ENCODE measurements at regions not wholly inside any gene's neighbourhood (a gene's known extent, or its start where the extent isn't known, plus 50 kb on each side); places are given as distances from the start of the nearest gene placed in this dataset.

DNA sequence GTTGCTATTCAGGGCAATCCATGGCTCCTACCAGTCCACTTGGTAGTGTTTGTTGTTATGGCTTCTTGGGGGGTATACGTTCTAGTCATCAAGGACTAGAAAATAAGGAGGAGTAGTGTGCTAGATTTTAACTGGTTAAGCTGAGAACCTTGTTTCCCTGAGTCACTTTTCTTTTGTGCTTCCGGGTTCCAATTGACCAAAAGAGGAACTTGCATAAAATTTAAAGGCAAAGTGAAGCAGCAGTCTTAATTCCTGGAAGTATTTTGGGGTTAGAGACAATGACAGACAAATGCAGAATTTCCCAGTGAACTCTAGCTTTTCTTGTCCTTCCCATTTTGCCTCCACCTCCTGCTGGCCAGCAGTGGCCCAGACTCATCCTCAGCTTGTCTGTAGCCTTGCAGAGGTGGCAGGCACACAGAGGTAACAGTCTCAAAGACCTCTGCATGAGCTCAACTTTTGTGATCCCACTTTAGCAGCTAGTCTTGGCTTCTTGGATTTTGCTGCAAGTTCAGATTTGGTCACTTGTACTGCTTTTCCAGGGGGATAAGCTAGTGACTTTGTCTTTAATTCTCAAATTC lies 1105.8 kb upstream of the NXPH2 start:
- Histone ChIP-seq H2AK5ac (ENCODE audit: low read length) (no peak overlapping the region), H4K5ac (ENCODE audit: low read length) (no peak overlapping the region), H3K79me2 (ENCODE audit: control insufficient read depth, insufficient read depth, low read length) (no peaks in the 10 kb centered on the region), H3K36me3 (ENCODE audit: control insufficient read depth, insufficient read depth, low read length) (no peaks in the 10 kb centered on the region), H3K27me3 (ENCODE audit: insufficient read depth, low read length, poor library complexity) (no peaks in the 10 kb centered on the region), H2BK120ac (ENCODE audit: low read depth, low read length) (no peak overlapping the region), H3K4me1 (ENCODE audit: control insufficient read depth, low read depth, low read length) (no peaks in the 10 kb centered on the region), H3K27ac (ENCODE audit: low read depth, low read length) (no peak overlapping the region), H2BK15ac (replicated peaks; ENCODE audit: low read depth) (no peak overlapping the region), H2BK5ac (ENCODE audit: low read length) (no peak overlapping the region), H3K4ac (ENCODE audit: low read depth, low read length) (peak overlapping the region; percentile 31), H3K79me1 (ENCODE audit: low read length) (no peaks in the 10 kb centered on the region), H3K4me2 (ENCODE audit: low read length) (no peak overlapping the region), H4K8ac (ENCODE audit: low read depth, low read length) (no peak overlapping the region), H3K18ac (ENCODE audit: low read length) (no peak overlapping the region), H3K23ac (ENCODE audit: low read length) (no peak overlapping the region), H3K4me3 (ENCODE audit: low read length) (no peak overlapping the region), H3K9ac (ENCODE audit: low read length) (no peak overlapping the region), H3K56ac (ENCODE audit: low read length) (no peak overlapping the region)
- peak; percentile 46 for DNase-seq
- WGBS (ENCODE audit: extremely low coverage, insufficient coverage, low lambda C conversion rate), result no CpG with 5 or more reads among the region's 2 CpGs

DNA sequence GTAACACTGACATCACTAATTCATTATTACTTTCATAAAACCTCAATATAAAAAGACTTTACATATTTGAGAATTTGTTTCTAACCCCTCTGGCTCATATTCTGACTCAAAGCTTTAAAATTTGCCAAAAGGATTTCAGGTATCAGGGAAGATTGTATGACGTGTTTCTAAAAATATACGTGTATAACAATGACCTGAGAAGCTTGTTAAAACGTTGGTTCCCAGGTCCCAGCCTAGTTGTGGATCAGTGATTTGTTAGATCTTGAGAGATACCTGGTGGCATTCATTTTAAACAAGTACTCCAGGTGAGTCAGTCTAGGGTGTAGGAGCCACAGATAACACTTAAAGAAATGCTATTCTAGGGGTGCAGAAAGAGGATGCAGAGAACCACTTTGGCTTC lies 1096.8 kb upstream of the NXPH2 start:
- Histone ChIP-seq H3K79me1 (ENCODE audit: low read length) (no peaks in the 10 kb centered on the region), H3K23ac (ENCODE audit: low read length) (no peak overlapping the region), H3K18ac (ENCODE audit: low read length) (no peak overlapping the region), H3K9ac (ENCODE audit: low read length) (no peak overlapping the region), H2BK5ac (ENCODE audit: low read length) (no peak overlapping the region), H3K36me3 (ENCODE audit: control insufficient read depth, insufficient read depth, low read length) (no peaks in the 10 kb centered on the region), H3K27ac (ENCODE audit: low read depth, low read length) (no peak overlapping the region), H2BK15ac (replicated peaks; ENCODE audit: low read depth) (no peak overlapping the region), H4K8ac (ENCODE audit: low read depth, low read length) (no peak overlapping the region), H3K56ac (ENCODE audit: low read length) (no peak overlapping the region), H4K5ac (ENCODE audit: low read length) (no peak overlapping the region), H3K4ac (ENCODE audit: low read depth, low read length) (no peak overlapping the region), H3K27me3 (ENCODE audit: insufficient read depth, low read length, poor library complexity) (no peaks in the 10 kb centered on the region), H2AK5ac (ENCODE audit: low read length) (no peak overlapping the region), H3K4me3 (ENCODE audit: low read length) (no peak overlapping the region), H3K79me2 (ENCODE audit: control insufficient read depth, insufficient read depth, low read length) (no peaks in the 10 kb centered on the region), H2BK120ac (ENCODE audit: low read depth, low read length) (no peak overlapping the region), H3K4me2 (ENCODE audit: low read length) (no peak overlapping the region), H3K4me1 (ENCODE audit: control insufficient read depth, low read depth, low read length) (no peaks in the 10 kb centered on the region)
- no peak for DNase-seq
- no CpG with 5 or more reads among the region's 3 CpGs for WGBS (ENCODE audit: extremely low coverage, insufficient coverage, low lambda C conversion rate)

DNA sequence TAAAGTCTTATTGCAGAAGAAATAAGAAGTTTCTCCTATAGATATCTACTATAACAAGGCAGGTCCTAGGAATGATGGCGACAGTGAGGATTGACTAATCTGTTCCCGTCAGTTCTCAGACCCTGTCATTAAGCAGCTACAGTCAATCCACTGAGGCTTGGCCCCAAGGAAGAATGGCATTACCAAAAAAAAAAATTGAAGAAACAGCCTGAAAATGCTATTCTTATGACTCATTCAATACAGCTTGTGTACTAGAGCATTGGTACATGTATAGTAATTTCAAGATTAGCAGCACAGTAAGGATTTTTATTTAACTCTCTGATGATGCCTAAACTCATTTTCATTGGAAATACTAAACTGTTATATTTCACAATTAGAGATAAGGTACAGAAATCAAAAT lies 1096.1 kb upstream of the NXPH2 start:
- Histone ChIP-seq H3K27me3 (ENCODE audit: insufficient read depth, low read length, poor library complexity) (no peaks in the 10 kb centered on the region), H3K4me3 (ENCODE audit: low read length) (no peak overlapping the region), H2BK120ac (ENCODE audit: low read depth, low read length) (no peak overlapping the region), H3K23ac (ENCODE audit: low read length) (no peak overlapping the region), H3K79me1 (ENCODE audit: low read length) (no peaks in the 10 kb centered on the region), H3K4ac (ENCODE audit: low read depth, low read length) (no peak overlapping the region), H3K18ac (ENCODE audit: low read length) (no peak overlapping the region), H3K9ac (ENCODE audit: low read length) (no peak overlapping the region), H2AK5ac (ENCODE audit: low read length) (no peak overlapping the region), H3K4me2 (ENCODE audit: low read length) (no peak overlapping the region), H2BK5ac (ENCODE audit: low read length) (no peak overlapping the region), H3K56ac (ENCODE audit: low read length) (no peak overlapping the region), H4K5ac (ENCODE audit: low read length) (no peak overlapping the region), H4K8ac (ENCODE audit: low read depth, low read length) (no peak overlapping the region), H3K4me1 (ENCODE audit: control insufficient read depth, low read depth, low read length) (no peaks in the 10 kb centered on the region), H3K79me2 (ENCODE audit: control insufficient read depth, insufficient read depth, low read length) (no peaks in the 10 kb centered on the region), H3K27ac (ENCODE audit: low read depth, low read length) (no peak overlapping the region), H2BK15ac (replicated peaks; ENCODE audit: low read depth) (no peak overlapping the region), H3K36me3 (ENCODE audit: control insufficient read depth, insufficient read depth, low read length) (no peaks in the 10 kb centered on the region)
- WGBS (ENCODE audit: extremely low coverage, insufficient coverage, low lambda C conversion rate), result no CpG with 5 or more reads among the region's 2 CpGs
- DNase-seq, result no peak

DNA sequence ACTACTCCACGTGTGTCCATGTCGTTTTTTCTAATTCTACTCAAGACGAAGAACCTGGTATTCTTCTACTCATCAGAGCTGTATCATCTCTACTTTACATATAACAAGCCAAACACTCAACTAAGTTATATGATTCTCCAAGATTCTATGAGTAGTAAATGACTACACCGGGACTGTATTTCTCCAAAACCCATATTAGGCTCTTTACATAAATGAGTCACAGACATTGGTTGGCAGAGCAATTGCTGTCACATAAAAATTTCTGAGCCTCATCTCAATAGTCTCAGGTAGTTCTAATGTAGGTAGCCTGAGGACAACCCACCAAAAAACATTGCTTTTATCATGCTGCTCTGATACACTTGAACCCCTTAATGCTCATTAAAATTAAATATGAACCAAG lies 1092.3 kb upstream of the NXPH2 start:
- no CpG with 5 or more reads among the region's 4 CpGs for WGBS (ENCODE audit: extremely low coverage, insufficient coverage, low lambda C conversion rate)
- H2AK5ac ChIP-seq (ENCODE audit: low read length), result no peak overlapping the region

DNA sequence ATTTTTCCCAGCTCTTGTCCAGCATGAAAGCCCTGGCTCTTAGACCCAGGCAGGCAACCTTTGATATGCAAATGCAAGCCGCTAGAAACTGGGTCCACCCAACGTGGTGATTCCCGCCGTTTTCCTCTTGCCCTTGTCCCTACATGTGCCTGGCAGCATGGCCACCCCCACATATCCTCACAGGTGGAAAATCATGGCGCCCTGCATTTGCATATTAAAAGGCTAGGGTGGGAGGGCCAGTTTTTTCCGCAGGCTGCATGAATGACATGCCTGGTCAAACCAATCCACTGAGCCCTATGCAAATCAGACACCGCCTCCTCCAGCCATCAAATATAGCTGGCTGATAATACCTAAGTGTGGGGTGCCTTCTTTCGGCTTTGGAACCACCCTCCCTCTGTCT lies 1091.8 kb upstream of the NXPH2 start:
- Histone ChIP-seq H2AK5ac (ENCODE audit: low read length) (no peak overlapping the region), H4K5ac (ENCODE audit: low read length) (no peak overlapping the region), H3K79me2 (ENCODE audit: control insufficient read depth, insufficient read depth, low read length) (no peaks in the 10 kb centered on the region), H3K27ac (ENCODE audit: low read depth, low read length) (no peak overlapping the region), H3K4me1 (ENCODE audit: control insufficient read depth, low read depth, low read length) (no peaks in the 10 kb centered on the region), H3K4me2 (ENCODE audit: low read length) (no peak overlapping the region), H2BK5ac (ENCODE audit: low read length) (no peak overlapping the region), H3K18ac (ENCODE audit: low read length) (no peak overlapping the region), H4K8ac (ENCODE audit: low read depth, low read length) (no peak overlapping the region), H3K36me3 (ENCODE audit: control insufficient read depth, insufficient read depth, low read length) (no peaks in the 10 kb centered on the region), H3K4ac (ENCODE audit: low read depth, low read length) (no peak overlapping the region), H2BK15ac (replicated peaks; ENCODE audit: low read depth) (no peak overlapping the region), H3K79me1 (ENCODE audit: low read length) (no peaks in the 10 kb centered on the region), H3K4me3 (ENCODE audit: low read length) (no peak overlapping the region), H3K56ac (ENCODE audit: low read length) (no peak overlapping the region), H3K23ac (ENCODE audit: low read length) (no peak overlapping the region), H3K27me3 (ENCODE audit: insufficient read depth, low read length, poor library complexity) (no peaks in the 10 kb centered on the region), H2BK120ac (ENCODE audit: low read depth, low read length) (no peak overlapping the region), H3K9ac (ENCODE audit: low read length) (no peak overlapping the region)
- WGBS (ENCODE audit: extremely low coverage, insufficient coverage, low lambda C conversion rate), result no CpG with 5 or more reads among the region's 8 CpGs
- no peak for DNase-seq

More for the DNA sequence above, 1092.3 kb upstream of the NXPH2 start:
- Histone ChIP-seq H2BK120ac (ENCODE audit: low read depth, low read length) (no peak overlapping the region), H3K56ac (ENCODE audit: low read length) (no peak overlapping the region), H3K4me2 (ENCODE audit: low read length) (no peak overlapping the region), H3K27ac (ENCODE audit: low read depth, low read length) (no peak overlapping the region), H2BK15ac (replicated peaks; ENCODE audit: low read depth) (no peak overlapping the region), H3K4me3 (ENCODE audit: low read length) (no peak overlapping the region), H3K4me1 (ENCODE audit: control insufficient read depth, low read depth, low read length) (no peaks in the 10 kb centered on the region), H3K36me3 (ENCODE audit: control insufficient read depth, insufficient read depth, low read length) (no peaks in the 10 kb centered on the region), H4K8ac (ENCODE audit: low read depth, low read length) (no peak overlapping the region), H4K5ac (ENCODE audit: low read length) (no peak overlapping the region), H3K79me2 (ENCODE audit: control insufficient read depth, insufficient read depth, low read length) (no peaks in the 10 kb centered on the region), H3K18ac (ENCODE audit: low read length) (no peak overlapping the region), H3K79me1 (ENCODE audit: low read length) (no peaks in the 10 kb centered on the region), H3K4ac (ENCODE audit: low read depth, low read length) (no peak overlapping the region), H3K23ac (ENCODE audit: low read length) (no peak overlapping the region), H3K9ac (ENCODE audit: low read length) (no peak overlapping the region), H2BK5ac (ENCODE audit: low read length) (no peak overlapping the region), H3K27me3 (ENCODE audit: insufficient read depth, low read length, poor library complexity) (no peaks in the 10 kb centered on the region)
- no peak for DNase-seq

DNA sequence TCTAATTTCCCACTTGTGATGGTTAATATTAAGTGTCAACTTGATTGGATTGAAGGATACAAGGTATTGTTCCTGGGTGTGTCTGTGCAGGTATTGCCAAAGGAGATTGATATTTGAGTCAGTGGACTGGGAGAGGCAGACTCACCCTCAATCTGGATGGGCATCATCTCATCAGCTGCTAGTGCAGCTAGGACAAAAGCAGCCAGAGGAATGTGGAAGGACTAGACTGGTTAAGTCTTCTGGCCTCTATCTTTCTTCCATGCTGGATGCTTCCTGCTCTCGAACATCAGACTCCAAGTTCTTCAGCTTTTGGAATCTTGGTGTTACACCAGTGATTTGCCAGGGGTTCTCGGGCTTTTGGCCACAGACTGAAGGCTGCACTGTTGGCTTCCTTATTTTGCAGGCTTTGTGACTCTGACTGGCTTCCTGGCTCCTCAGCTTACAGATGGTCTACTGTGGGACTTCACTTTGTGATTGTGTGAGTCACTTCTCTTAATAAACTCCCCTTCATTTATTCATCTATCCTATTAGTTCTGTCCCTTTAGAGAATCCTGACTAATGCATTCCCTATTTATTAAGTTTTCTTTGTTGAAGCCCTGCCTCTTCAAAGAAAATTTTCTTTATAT lies 1087.5 kb upstream of the NXPH2 start:
- H3K27me3 ChIP-seq (ENCODE audit: insufficient read depth, low read length, poor library complexity), result no peaks in the 10 kb centered on the region
- H3K56ac ChIP-seq (ENCODE audit: low read length), result no peak overlapping the region
- no peak overlapping the region for H3K4ac ChIP-seq (ENCODE audit: low read depth, low read length)
- no peak overlapping the region for H3K4me2 ChIP-seq (ENCODE audit: low read length)
- WGBS (ENCODE audit: extremely low coverage, insufficient coverage, low lambda C conversion rate), result no CpG with 5 or more reads among the region's 2 CpGs
- H4K8ac ChIP-seq (ENCODE audit: low read depth, low read length), result no peak overlapping the region
- H3K79me1 ChIP-seq (ENCODE audit: low read length), result no peaks in the 10 kb centered on the region
- no peak overlapping the region for H4K5ac ChIP-seq (ENCODE audit: low read length)
- no peak overlapping the region for H2BK15ac ChIP-seq (replicated peaks; ENCODE audit: low read depth)
- no peak overlapping the region for H2BK5ac ChIP-seq (ENCODE audit: low read length)
- H3K18ac ChIP-seq (ENCODE audit: low read length), result peak overlapping the region; percentile 22
- no peak overlapping the region for H3K9ac ChIP-seq (ENCODE audit: low read length)
- H2BK120ac ChIP-seq (ENCODE audit: low read depth, low read length), result no peak overlapping the region
- no peak overlapping the region for H3K27ac ChIP-seq (ENCODE audit: low read depth, low read length)
- no peak overlapping the region for H3K4me3 ChIP-seq (ENCODE audit: low read length)
- no peaks in the 10 kb centered on the region for H3K79me2 ChIP-seq (ENCODE audit: control insufficient read depth, insufficient read depth, low read length)
- no peak overlapping the region for H2AK5ac ChIP-seq (ENCODE audit: low read length)
- no peak overlapping the region for H3K23ac ChIP-seq (ENCODE audit: low read length)
- DNase-seq, result peak; percentile 13
- no peaks in the 10 kb centered on the region for H3K4me1 ChIP-seq (ENCODE audit: control insufficient read depth, low read depth, low read length)
- no peaks in the 10 kb centered on the region for H3K36me3 ChIP-seq (ENCODE audit: control insufficient read depth, insufficient read depth, low read length)
